IMR-90 (cell line): ENCODE measurements at regions not wholly inside any gene's neighbourhood (a gene's known extent, or its start where the extent isn't known, plus 50 kb on each side); places are given as distances from the start of the nearest gene placed in this dataset.

Experiments
- ATAC-seq: fragments of 200-7000 bp; cut with Tn5 transposase; 2 replicates; pipeline ENCODE4 v1.9.1; 2020; ENCODE audit warnings: low read depth, mild to moderate bottlenecking, moderate library complexity
- BruUV-seq: library from RNA; stranded (reverse); fragments of 400-500 nt; replicated peaks from 2 replicates; lab custom pipeline; 2021; lab: Mats Ljungman, UMichigan
- CTCF ChIA-PET: fragments of 300-600 bp; formaldehyde crosslinking; extraction: SDS; loops from one replicate; lab custom pipeline; 2021; ENCODE audit warnings: antibody characterized with exemption; lab: Yijun Ruan, JAX
- POLR2A ChIA-PET: fragments of 300-600 bp; sonication (Branson Sonifier 250); formaldehyde crosslinking; loops from one replicate; lab custom pipeline; 2022; ENCODE audit warnings: antibody characterized with exemption; ENCODE audit not compliant: unreplicated experiment; lab: Charles Lee
- DNase-seq: peaks from one replicate; pipeline ENCODE4 v3.0.0; 2013
- H2AFZ ChIP-seq: replicated peaks from 2 replicates; pipeline ENCODE3; 2013; ENCODE audit warnings: low read length, mild to moderate bottlenecking; ENCODE audit not compliant: poor library complexity
- H2AK5ac ChIP-seq: 2 replicates; pipeline ENCODE4 v1.6.1; 2013; ENCODE audit warnings: low read depth, low read length, inconsistent platforms
- H2AK9ac ChIP-seq: replicated peaks from 2 replicates; pipeline ENCODE3; 2013; ENCODE audit warnings: mild to moderate bottlenecking, low read depth, low read length, moderate library complexity; ENCODE audit not compliant: poor library complexity
- H2BK120ac ChIP-seq: 2 replicates; pipeline ENCODE4 v1.6.1; 2013; ENCODE audit warnings: low read depth, low read length, inconsistent platforms
- H2BK15ac ChIP-seq: 3 replicates; pipeline ENCODE4 v1.6.1; 2013; ENCODE audit warnings: low read depth, low read length, inconsistent platforms
- H2BK20ac ChIP-seq: 2 replicates; pipeline ENCODE4 v1.6.1; 2013; ENCODE audit warnings: low read depth, mild to moderate bottlenecking, inconsistent platforms, low read length, moderate library complexity
- H2BK5ac ChIP-seq: 2 replicates; pipeline ENCODE4 v1.6.1; 2013; ENCODE audit warnings: mild to moderate bottlenecking, low read depth, low read length, inconsistent platforms; ENCODE audit not compliant: poor library complexity, severe bottlenecking
- H3K14ac ChIP-seq: replicated peaks from 2 replicates; pipeline ENCODE4 v1.6.1; 2013; ENCODE audit warnings: low read depth, low read length, inconsistent platforms
- H3K18ac ChIP-seq: 2 replicates; pipeline ENCODE4 v1.6.1; 2013; ENCODE audit warnings: low read depth, low read length, control low read depth
- H3K23ac ChIP-seq: 2 replicates; pipeline ENCODE4 v1.6.1; 2013; ENCODE audit warnings: low read depth, low read length, inconsistent platforms
- H3K27ac ChIP-seq: 2 replicates; pipeline ENCODE4 v1.5.1; 2013; ENCODE audit warnings: mild to moderate bottlenecking, control low read depth, low read length; ENCODE audit not compliant: insufficient read depth
- H3K27me3 ChIP-seq: 2 replicates; pipeline ENCODE4 v1.6.1; 2013; ENCODE audit warnings: low read length; ENCODE audit not compliant: control insufficient read depth, insufficient read depth
- H3K36me3 ChIP-seq: 2 replicates; pipeline ENCODE4 v1.6.1; 2013; ENCODE audit warnings: low read length, mixed read lengths; ENCODE audit not compliant: control insufficient read depth, insufficient read depth
- H3K4ac ChIP-seq: 2 replicates; pipeline ENCODE4 v1.6.1; 2013; ENCODE audit warnings: low read depth, low read length, inconsistent platforms
- H3K4me1 ChIP-seq: 2 replicates; pipeline ENCODE4 v1.6.1; 2013; ENCODE audit warnings: low read length, mixed read lengths; ENCODE audit not compliant: control insufficient read depth, insufficient read depth
- H3K4me2 ChIP-seq: 2 replicates; pipeline ENCODE4 v1.6.1; 2013; ENCODE audit warnings: low read depth, mild to moderate bottlenecking, control low read depth, low read length, moderate library complexity
- H3K4me3 ChIP-seq: 2 replicates; pipeline ENCODE4 v1.5.1; 2013; ENCODE audit warnings: low read depth, mild to moderate bottlenecking, control low read depth, low read length, moderate library complexity; ENCODE audit not compliant: insufficient read depth
- H3K56ac ChIP-seq: 2 replicates; pipeline ENCODE4 v1.6.1; 2013; ENCODE audit warnings: low read length, inconsistent platforms; ENCODE audit not compliant: insufficient read depth; ENCODE audit errors: extremely low read depth
- H3K79me1 ChIP-seq, 2 experiments: 2 replicates each; pipeline ENCODE4 v1.6.1; 2013; ENCODE audit warnings: low read length in 2 of 2, inconsistent platforms in 1 of 2, low read depth in 1 of 2
- H3K9ac ChIP-seq: 2 replicates; pipeline ENCODE4 v1.6.1; 2013; ENCODE audit warnings: low read depth, low read length, control low read depth
- H3K9me1 ChIP-seq: 2 replicates; pipeline ENCODE4 v1.6.1; 2013; ENCODE audit warnings: low read length, inconsistent platforms; ENCODE audit not compliant: insufficient read depth
- H3K9me3 ChIP-seq: 2 replicates; pipeline ENCODE4 v1.6.1; 2013; ENCODE audit warnings: low read length; ENCODE audit not compliant: control insufficient read depth, insufficient read depth
- H4K20me1 ChIP-seq: 2 replicates; pipeline ENCODE4 v1.6.1; 2013; ENCODE audit warnings: low read length, inconsistent platforms; ENCODE audit not compliant: insufficient read depth
- H4K5ac ChIP-seq: 2 replicates; pipeline ENCODE4 v1.6.1; 2013; ENCODE audit warnings: mild to moderate bottlenecking, low read depth, low read length, control low read depth
- H4K8ac ChIP-seq, 2 experiments: 2 replicates each; pipeline ENCODE4 v1.6.1; 2013; ENCODE audit warnings: low read depth in 2 of 2, low read length in 2 of 2, control low read depth in 1 of 2, inconsistent platforms in 1 of 2
- H4K91ac ChIP-seq: 2 replicates; pipeline ENCODE4 v1.6.1; 2013; ENCODE audit warnings: low read depth, low read length, inconsistent platforms; ENCODE audit not compliant: insufficient read depth
- BHLHE40 ChIP-seq: fragments of 150-350 bp; IDR thresholded peaks from 2 replicates; pipeline ENCODE4 v1.6.1; 2016; ENCODE audit warnings: mild to moderate bottlenecking, low read depth, low read length
- CHD1 ChIP-seq: IDR thresholded peaks from 2 replicates; pipeline ENCODE4 v1.6.1; 2012; ENCODE audit warnings: low read depth, low read length, improper control_type of control experiment
- FOS ChIP-seq: fragments of 150-350 bp; IDR thresholded peaks from 2 replicates; pipeline ENCODE4 v1.6.1; 2016; ENCODE audit warnings: low read depth, low read length
- MAZ ChIP-seq: IDR thresholded peaks from 2 replicates; pipeline ENCODE4 v1.6.1; 2012; ENCODE audit warnings: low read depth, mild to moderate bottlenecking, low read length, improper control_type of control experiment, moderate library complexity, borderline replicate concordance
- MXI1 ChIP-seq: IDR thresholded peaks from 2 replicates; pipeline ENCODE4 v1.6.1; 2012; ENCODE audit warnings: low read depth, mild to moderate bottlenecking, low read length, moderate library complexity, borderline replicate concordance
- NFE2L2 ChIP-seq: fragments of 150-350 bp; IDR thresholded peaks from 2 replicates; pipeline ENCODE4 v1.6.1; 2016; ENCODE audit warnings: low read depth, mild to moderate bottlenecking, low read length
- RCOR1 ChIP-seq: IDR thresholded peaks from 2 replicates; pipeline ENCODE4 v1.6.1; 2012; ENCODE audit warnings: mild to moderate bottlenecking, low read length, improper control_type of control experiment; ENCODE audit not compliant: insufficient replicate concordance
- USF2 ChIP-seq: fragments of 150-350 bp; IDR thresholded peaks from 2 replicates; pipeline ENCODE4 v1.6.1; 2017; ENCODE audit warnings: mild to moderate bottlenecking, antibody characterized with exemption, low read length, low read depth
- WGBS, 2 experiments: methylation state at CpG; one replicate each; pipeline versions ENCODE4 v1.1.5 to v1.1.7; 2013; ENCODE audit warnings: missing lambda C conversion rate in 2 of 2; ENCODE audit not compliant: insufficient read length in 1 of 2; ENCODE audit errors: extremely low coverage in 2 of 2; 5-methylcytosine and 5-hydroxymethylcytosine counted together
- dilution Hi-C: fragments of 300-500 bp; cut with HindIII; formaldehyde crosslinking; loops from one replicate; pipeline ENCODE4 v1.14.3; 2018; ENCODE audit warnings: low sequenced_read_pairs; ENCODE audit not compliant: unreplicated experiment
- in situ Hi-C: fragments of 300-500 bp; cut with MboI; formaldehyde crosslinking; loops from 3 replicates; pipeline ENCODE4 v1.14.3; 2019; ENCODE audit warnings: low sequenced_read_pairs, inconsistent platforms, mixed read lengths
- intact Hi-C: fragments of 100-400 bp; cut with micrococcal nuclease; formaldehyde crosslinking; loops from 2 replicates; pipeline ENCODE4 v1.10.0; 2022
- TF ChIP-seq, protein P1 (sequence below): conservative IDR thresholded peaks from 2 replicates; pipeline ENCODE4 v1.5.1; 2012; ENCODE audit warnings: mild to moderate bottlenecking, low read depth, low read length, improper control_type of control experiment
- TF ChIP-seq, protein P2 (sequence below): fragments of 150-350 bp; IDR thresholded peaks from 2 replicates; pipeline ENCODE4 v1.6.1; 2016; ENCODE audit warnings: low read depth, mild to moderate bottlenecking, low read length, moderate library complexity, borderline replicate concordance

- dilution Hi-C loops, result no loop called here
- TF ChIP-seq, protein P1, sequence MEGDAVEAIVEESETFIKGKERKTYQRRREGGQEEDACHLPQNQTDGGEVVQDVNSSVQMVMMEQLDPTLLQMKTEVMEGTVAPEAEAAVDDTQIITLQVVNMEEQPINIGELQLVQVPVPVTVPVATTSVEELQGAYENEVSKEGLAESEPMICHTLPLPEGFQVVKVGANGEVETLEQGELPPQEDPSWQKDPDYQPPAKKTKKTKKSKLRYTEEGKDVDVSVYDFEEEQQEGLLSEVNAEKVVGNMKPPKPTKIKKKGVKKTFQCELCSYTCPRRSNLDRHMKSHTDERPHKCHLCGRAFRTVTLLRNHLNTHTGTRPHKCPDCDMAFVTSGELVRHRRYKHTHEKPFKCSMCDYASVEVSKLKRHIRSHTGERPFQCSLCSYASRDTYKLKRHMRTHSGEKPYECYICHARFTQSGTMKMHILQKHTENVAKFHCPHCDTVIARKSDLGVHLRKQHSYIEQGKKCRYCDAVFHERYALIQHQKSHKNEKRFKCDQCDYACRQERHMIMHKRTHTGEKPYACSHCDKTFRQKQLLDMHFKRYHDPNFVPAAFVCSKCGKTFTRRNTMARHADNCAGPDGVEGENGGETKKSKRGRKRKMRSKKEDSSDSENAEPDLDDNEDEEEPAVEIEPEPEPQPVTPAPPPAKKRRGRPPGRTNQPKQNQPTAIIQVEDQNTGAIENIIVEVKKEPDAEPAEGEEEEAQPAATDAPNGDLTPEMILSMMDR, result no peak
- TF ChIP-seq MXI1, result no peak
- no peak for TF ChIP-seq MAZ
- TF ChIP-seq, protein P2, sequence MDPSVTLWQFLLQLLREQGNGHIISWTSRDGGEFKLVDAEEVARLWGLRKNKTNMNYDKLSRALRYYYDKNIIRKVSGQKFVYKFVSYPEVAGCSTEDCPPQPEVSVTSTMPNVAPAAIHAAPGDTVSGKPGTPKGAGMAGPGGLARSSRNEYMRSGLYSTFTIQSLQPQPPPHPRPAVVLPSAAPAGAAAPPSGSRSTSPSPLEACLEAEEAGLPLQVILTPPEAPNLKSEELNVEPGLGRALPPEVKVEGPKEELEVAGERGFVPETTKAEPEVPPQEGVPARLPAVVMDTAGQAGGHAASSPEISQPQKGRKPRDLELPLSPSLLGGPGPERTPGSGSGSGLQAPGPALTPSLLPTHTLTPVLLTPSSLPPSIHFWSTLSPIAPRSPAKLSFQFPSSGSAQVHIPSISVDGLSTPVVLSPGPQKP, result no peak
- TF ChIP-seq NFE2L2, result no peak
- TF ChIP-seq CHD1, result no peak
- TF ChIP-seq RCOR1, result no peak
- TF ChIP-seq FOS, result no peak
- no peak for TF ChIP-seq BHLHE40
- no peak for TF ChIP-seq USF2
- ATAC-seq, result no peak
Observed at GRCh38 chr1:38651669-38652068, 207.9 kb downstream of the RRAGC start.

More at GRCh38 chr1:38651669-38652068, 207.9 kb downstream of the RRAGC start:
- Histone ChIP-seq H3K14ac (no peak overlapping the region), H4K20me1 (no peaks in the 10 kb centered on the region), H3K9me1 (no peaks in the 10 kb centered on the region), H2BK5ac (no peak overlapping the region), H3K56ac (no peak overlapping the region), H4K5ac (no peak overlapping the region), H2AK5ac (no peak overlapping the region), H2AK9ac (no peak overlapping the region), H3K4me3 (no peak overlapping the region), H3K36me3 (no peaks in the 10 kb centered on the region), H3K18ac (no peak overlapping the region), H3K23ac (no peak overlapping the region), H3K4ac (no peak overlapping the region), H2BK120ac (no peak overlapping the region), H4K91ac (no peak overlapping the region), H4K8ac (no peak overlapping the region), H3K4me2 (no peak overlapping the region), H3K9ac (no peak overlapping the region), H2BK15ac (no peak overlapping the region), H3K27ac (no peak overlapping the region), H2AFZ (no peak overlapping the region), H3K4me1 (no peaks in the 10 kb centered on the region), H3K27me3 (no peaks in the 10 kb centered on the region), H3K9me3 (no peaks in the 10 kb centered on the region), H3K79me1 (no peaks in the 10 kb centered on the region), H2BK20ac (no peak overlapping the region)
- POLR2A ChIA-PET, result no interaction called here
- no TSS peak for BruUV-seq
- CTCF ChIA-PET, result no interaction called here
- intact Hi-C loops, result no loop called here
- WGBS, 2 experiments, result 68% methylated on average over 4 of the region's 8 CpGs; no CpG with 5 or more reads in 1 of the 2 experiments
- DNase-seq, result no peak
- in situ Hi-C loops, result no loop called here
